HCT116 (cell line): ENCODE measurements at regions not wholly inside any gene's neighbourhood (a gene's known extent, or its start where the extent isn't known, plus 50 kb on each side); places are given as distances from the start of the nearest gene placed in this dataset.

Experiments
- ATF3 ChIP-seq: IDR thresholded peaks from 2 replicates; pipeline ENCODE4 v1.6.1; 2012
- CBX3 ChIP-seq: IDR thresholded peaks from 2 replicates; pipeline ENCODE4 v1.6.1; 2012; ENCODE audit warnings: low read depth
- CEBPB ChIP-seq: IDR thresholded peaks from 2 replicates; pipeline ENCODE4 v1.6.1; 2012; ENCODE audit warnings: low read depth
- CTCF ChIP-seq, 3 experiments: fragments of 200-600 bp in 1 of 3; sonication (generic) in 1 of 3; IDR thresholded peaks in 2 of 3; conservative IDR thresholded peaks in 1 of 3; 2 replicates each; pipeline ENCODE4 v1.5.1; 2012 to 2017; ENCODE audit warnings: low read depth in 2 of 3, low read length in 2 of 3, antibody characterized with exemption in 1 of 3, borderline replicate concordance in 1 of 3, control low read depth in 1 of 3, mild to moderate bottlenecking in 1 of 3, mixed read lengths in 1 of 3, mixed run types in 1 of 3, moderate library complexity in 1 of 3; ENCODE audit not compliant: insufficient read depth in 1 of 3
- ELF1 ChIP-seq: IDR thresholded peaks from 2 replicates; pipeline ENCODE4 v1.6.1; 2012; ENCODE audit warnings: low read depth, borderline replicate concordance
- EZH2 ChIP-seq: fragments of 200-600 bp; sonication (generic); IDR thresholded peaks from 2 replicates; pipeline ENCODE4 v1.6.1; 2017; ENCODE audit warnings: antibody characterized with exemption, mixed run types
- EZH2phosphoT487 ChIP-seq: fragments of 200-600 bp; IDR thresholded peaks from 2 replicates; pipeline ENCODE4 v1.6.1; 2018; ENCODE audit warnings: antibody characterized with exemption, borderline replicate concordance
- POLR2A ChIP-seq: IDR thresholded peaks from 2 replicates; pipeline ENCODE4 v1.7.0; 2011; ENCODE audit warnings: borderline replicate concordance; ENCODE audit not compliant: insufficient read depth, insufficient read length; ENCODE audit errors: extremely low read depth
- POLR2AphosphoS5 ChIP-seq: IDR thresholded peaks from 2 replicates; pipeline ENCODE4 v1.6.1; 2011; ENCODE audit warnings: mild to moderate bottlenecking, low read depth, low read length, moderate library complexity
- RAD21 ChIP-seq: IDR thresholded peaks from 2 replicates; pipeline ENCODE4 v1.6.1; 2012; ENCODE audit warnings: low read depth, mild to moderate bottlenecking
- REST ChIP-seq: IDR thresholded peaks from 2 replicates; pipeline ENCODE4 v1.6.1; 2012; ENCODE audit warnings: low read depth
- TCF7L2 ChIP-seq: IDR thresholded peaks from 2 replicates; pipeline ENCODE4 v1.7.0; 2011; ENCODE audit warnings: borderline replicate concordance, inconsistent platforms; ENCODE audit not compliant: insufficient read depth, insufficient read length; ENCODE audit errors: extremely low read depth
- TF ChIP-seq, protein P1 (sequence below): IDR thresholded peaks from 2 replicates; pipeline ENCODE4 v1.6.1; 2012

GRCh38 chr14:37678916-37679315 is 83.5 kb downstream of the TTC6 start:
- TF ChIP-seq, protein P1, sequence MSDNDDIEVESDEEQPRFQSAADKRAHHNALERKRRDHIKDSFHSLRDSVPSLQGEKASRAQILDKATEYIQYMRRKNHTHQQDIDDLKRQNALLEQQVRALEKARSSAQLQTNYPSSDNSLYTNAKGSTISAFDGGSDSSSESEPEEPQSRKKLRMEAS: no peak
- TF ChIP-seq CTCF (IDR thresholded peaks at IDR 0.05 in 2 of 3, conservative IDR thresholded peaks at IDR 0.05 in 1 of 3; ENCODE audit: borderline replicate concordance in 1 of 3, insufficient read depth in 1 of 3, low read depth in 2 of 3, low read length in 2 of 3): no peak
- TF ChIP-seq REST: no peak
- no peak for TF ChIP-seq CBX3
- TF ChIP-seq POLR2AphosphoS5: no peak
- TF ChIP-seq ELF1: no peak
- no peak for TF ChIP-seq EZH2phosphoT487
- no peak for TF ChIP-seq CEBPB
- no peak for TF ChIP-seq EZH2
- TF ChIP-seq ATF3: no peak
- no peak for TF ChIP-seq RAD21
- TF ChIP-seq POLR2A: no peak
- TF ChIP-seq TCF7L2: no peak
